SK-N-DZ (cell line): ENCODE measurements at regions not wholly inside any gene's neighbourhood (a gene's known extent, or its start where the extent isn't known, plus 50 kb on each side); places are given as distances from the start of the nearest gene placed in this dataset.

ENCODE experiments used
- small RNA-seq, 2 experiments: library from RNA; depleted of rRNA; stranded (forward); fragments of <200 nt; gene quantifications; one replicate each; pipeline ENCODE3, GENCODE V24; 2014

Small RNAs in the stretch of these regions (small RNA-seq; reads per million reads assigned to genes)
- gene MIR1302-6: 0 reads per million in 2 experiments
